ENCODE measurements at regions not wholly inside any gene's neighbourhood (a gene's known extent, or its start where the extent isn't known, plus 50 kb on each side); places are given as distances from the start of the nearest gene placed in this dataset.

DNA sequence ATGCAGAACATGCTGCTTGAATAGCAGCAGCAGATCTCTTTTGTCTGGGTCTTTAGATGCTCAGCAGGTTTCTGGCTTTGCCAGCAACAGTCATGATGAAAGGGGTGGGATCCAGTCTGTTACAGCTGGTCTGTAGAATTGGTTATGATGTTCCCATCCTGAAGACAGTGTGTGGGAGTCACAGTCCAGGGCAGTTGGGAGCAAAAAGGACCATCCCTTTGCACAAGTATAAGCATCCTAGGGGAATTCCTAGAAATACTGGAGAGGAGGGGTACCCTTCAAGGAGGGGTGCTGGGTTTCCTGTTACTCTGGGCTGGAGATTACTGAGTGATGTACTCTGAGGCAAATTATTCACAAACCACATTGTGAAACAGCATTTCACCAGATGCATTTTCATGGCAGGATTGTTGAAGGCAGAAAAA, 119.9 kb upstream of the RND3 start:
- no peaks in the 10 kb centered on the region for H3K27me3 ChIP-seq (ENCODE audit: insufficient read depth, low read length)
- Mint-ChIP-seq H3K9me3 (no peaks in the 10 kb centered on the region; a peak in 1 of 5 replicates), H3K4me3 (no peak overlapping the region), H3K27me3 (ENCODE audit: low read depth) (no peaks in the 10 kb centered on the region), H3K4me1 (peaks cover 14 to 15% of the 10 kb centered on the region in 2 experiments), H3K36me3 (ENCODE audit: insufficient read depth in 1 of 3, low read depth in 3 of 3) (peaks cover 0 to 2% (median 0%) of the 10 kb centered on the region in 3 experiments; a peak in 2 of 7 replicates), H3K27ac (no peak overlapping the region)
- no peak overlapping the region for H3K9ac ChIP-seq (ENCODE audit: extremely low read depth, insufficient read length, low read length)
- no peak overlapping the region for H2AFZ ChIP-seq (ENCODE audit: low read length)
- no peaks in the 10 kb centered on the region for H3K79me2 ChIP-seq (ENCODE audit: insufficient read depth, low read length)
- H3K18ac ChIP-seq (ENCODE audit: insufficient read length, low read depth, low read length), result no peak overlapping the region
- H3K23ac ChIP-seq (ENCODE audit: insufficient read length, low read depth, low read length), result no peak overlapping the region
- no peak overlapping the region for H3K4me2 ChIP-seq (ENCODE audit: insufficient read depth, insufficient read length, low read length)
- no peak overlapping the region for H2BK20ac ChIP-seq (ENCODE audit: low read depth, low read length, poor library complexity, severe bottlenecking)
- H3K14ac ChIP-seq (ENCODE audit: insufficient read depth, low read length), result no peak overlapping the region
- H2BK12ac ChIP-seq (ENCODE audit: insufficient read length, low read depth, low read length), result no peak overlapping the region
- no peak overlapping the region for H2BK120ac ChIP-seq (ENCODE audit: low read depth, low read length, poor library complexity, severe bottlenecking)
- no peaks in the 10 kb centered on the region for H3K79me1 ChIP-seq (ENCODE audit: insufficient read depth, low read depth, low read length, poor library complexity, severe bottlenecking)
- H2BK5ac ChIP-seq (ENCODE audit: insufficient read length, low read length), result no peak overlapping the region
- no peak overlapping the region for H3K4ac ChIP-seq (ENCODE audit: low read depth, low read length)
- no peak overlapping the region for H3K27ac ChIP-seq (ENCODE audit: insufficient read length, low read depth, low read length)
- H4K8ac ChIP-seq (replicated peaks; ENCODE audit: insufficient read length, low read depth, low read length), result no peak overlapping the region
- H2AK5ac ChIP-seq (ENCODE audit: insufficient read length, low read length), result no peak overlapping the region
- H3K4me1 ChIP-seq (ENCODE audit: insufficient read depth, low read length), result no peaks in the 10 kb centered on the region
- no peak overlapping the region for H3T11ph ChIP-seq (ENCODE audit: low read length)
- H3K56ac ChIP-seq (ENCODE audit: insufficient read length, low read depth, low read length), result no peak overlapping the region
- no peak overlapping the region for H4K91ac ChIP-seq (ENCODE audit: insufficient read length, low read depth, low read length)
- no peak overlapping the region for H2BK15ac ChIP-seq (ENCODE audit: low read depth, low read length)
- TF ChIP-seq, protein P1, sequence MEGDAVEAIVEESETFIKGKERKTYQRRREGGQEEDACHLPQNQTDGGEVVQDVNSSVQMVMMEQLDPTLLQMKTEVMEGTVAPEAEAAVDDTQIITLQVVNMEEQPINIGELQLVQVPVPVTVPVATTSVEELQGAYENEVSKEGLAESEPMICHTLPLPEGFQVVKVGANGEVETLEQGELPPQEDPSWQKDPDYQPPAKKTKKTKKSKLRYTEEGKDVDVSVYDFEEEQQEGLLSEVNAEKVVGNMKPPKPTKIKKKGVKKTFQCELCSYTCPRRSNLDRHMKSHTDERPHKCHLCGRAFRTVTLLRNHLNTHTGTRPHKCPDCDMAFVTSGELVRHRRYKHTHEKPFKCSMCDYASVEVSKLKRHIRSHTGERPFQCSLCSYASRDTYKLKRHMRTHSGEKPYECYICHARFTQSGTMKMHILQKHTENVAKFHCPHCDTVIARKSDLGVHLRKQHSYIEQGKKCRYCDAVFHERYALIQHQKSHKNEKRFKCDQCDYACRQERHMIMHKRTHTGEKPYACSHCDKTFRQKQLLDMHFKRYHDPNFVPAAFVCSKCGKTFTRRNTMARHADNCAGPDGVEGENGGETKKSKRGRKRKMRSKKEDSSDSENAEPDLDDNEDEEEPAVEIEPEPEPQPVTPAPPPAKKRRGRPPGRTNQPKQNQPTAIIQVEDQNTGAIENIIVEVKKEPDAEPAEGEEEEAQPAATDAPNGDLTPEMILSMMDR (conservative IDR thresholded peaks at IDR 0.05), result no peak
- H3K9me3 ChIP-seq (ENCODE audit: control insufficient read depth, low read depth, low read length), result no peaks in the 10 kb centered on the region
- no peaks in the 10 kb centered on the region for H3K23me2 ChIP-seq (ENCODE audit: insufficient read length, low read depth, low read length, poor library complexity, severe bottlenecking)
- no peak for DNase-seq
- no peaks in the 10 kb centered on the region for H4K20me1 ChIP-seq (ENCODE audit: control insufficient read depth, insufficient read depth, insufficient read length)
- no peak overlapping the region for H4K5ac ChIP-seq (ENCODE audit: insufficient read length, low read depth, low read length)

Data from H9 (cell line).